K562 (cell line): ENCODE measurements at regions not wholly inside any gene's neighbourhood (a gene's known extent, or its start where the extent isn't known, plus 50 kb on each side); places are given as distances from the start of the nearest gene placed in this dataset.

Source experiments
- ATAC-seq: fragments of 200-7000 bp; cut with Tn5 transposase; 3 replicates; pipeline ENCODE4 v1.9.1; 2020; ENCODE audit warnings: moderate library complexity
- BruUV-seq: library from RNA; stranded (reverse); fragments of 400-500 nt; replicated peaks from 2 replicates; lab custom pipeline; 2021; lab: Mats Ljungman, UMichigan
- CTCF ChIA-PET: fragments of 300-600 bp; formaldehyde crosslinking; extraction: SDS; loops from one replicate; lab custom pipeline; 2021; ENCODE audit warnings: low intra/inter-chr PET ratio; lab: Yijun Ruan, JAX
- POLR2A ChIA-PET: fragments of 300-600, 350-650 bp; sonication (Branson Sonifier 250); formaldehyde crosslinking; extraction: SDS; loops from one replicate; lab custom pipeline; 2021; ENCODE audit warnings: antibody characterized with exemption, inconsistent platforms; lab: Yijun Ruan, JAX
- DNase-seq, 4 experiments: peaks; one replicate each; pipeline versions ENCODE4 v3.0.0 to v3.0.0-alpha.2; 2011 to 2018; ENCODE audit warnings: low spot score in 3 of 4, mixed read lengths in 3 of 4; ENCODE audit errors: extremely low read depth in 1 of 4
- FAIRE-seq: peaks from 2 replicates; lab custom pipeline; 2011; peaks lifted over from hg19 to GRCh38; lab: Jason Lieb, UNC
- H2AFZ ChIP-seq: 2 replicates; pipeline ENCODE4 v1.6.0; 2011; ENCODE audit warnings: low read depth, low read length, control low read depth, inconsistent platforms
- H3K27ac ChIP-seq: fragments of 200-600 bp; 3 replicates; pipeline ENCODE4 v1.8.0; 2011; ENCODE audit warnings: low read depth, mild to moderate bottlenecking, control low read depth, inconsistent platforms, low read length, moderate library complexity, mixed read lengths; ENCODE audit errors: extremely low read depth
- H3K27me3 ChIP-seq, 2 experiments: fragments of 300-600 bp in 1 of 2; 2 replicates in 1 of 2; 3 replicates in 1 of 2; pipeline versions ENCODE4 v1.6.0 to v1.8.0; 2011; ENCODE audit warnings: inconsistent platforms in 2 of 2, low read length in 2 of 2, mild to moderate bottlenecking in 1 of 2, mixed read lengths in 1 of 2, moderate library complexity in 1 of 2; ENCODE audit not compliant: control insufficient read depth in 2 of 2, insufficient read depth in 2 of 2
- H3K36me3 ChIP-seq: fragments of 300-600 bp; 3 replicates; pipeline ENCODE4 v1.8.0; 2011; ENCODE audit warnings: mild to moderate bottlenecking, low read length, inconsistent platforms; ENCODE audit not compliant: control insufficient read depth, insufficient read depth
- H3K4me1 ChIP-seq, 2 experiments: fragments of 200-600 bp in 1 of 2; replicated peaks in 1 of 2; 2 replicates in 1 of 2; 3 replicates in 1 of 2; pipeline versions ENCODE4 v1.5.1 to v1.8.0; 2011; ENCODE audit warnings: inconsistent platforms in 2 of 2, low read length in 2 of 2, mild to moderate bottlenecking in 1 of 2, mixed read lengths in 1 of 2, moderate library complexity in 1 of 2; ENCODE audit not compliant: control insufficient read depth in 2 of 2, insufficient read depth in 2 of 2
- H3K4me2 ChIP-seq: 2 replicates; pipeline ENCODE4 v1.6.1; 2011; ENCODE audit warnings: low read length, control low read depth, inconsistent platforms, mixed read lengths; ENCODE audit not compliant: insufficient read depth
- H3K4me3 ChIP-seq: fragments of 200-600 bp; sonication (generic), shearing (Covaris generic); 2 replicates; pipeline ENCODE4 v1.5.1; 2016; ENCODE audit warnings: control low read depth, inconsistent platforms
- H3K79me2 ChIP-seq: fragments of 200-600 bp; 3 replicates; pipeline ENCODE4 v1.8.0; 2011; ENCODE audit warnings: low read length, inconsistent platforms; ENCODE audit not compliant: control insufficient read depth, insufficient read depth
- H3K9ac ChIP-seq, 2 experiments: 2 replicates each; pipeline versions ENCODE4 v1.6.0 to v1.6.1; 2011; ENCODE audit warnings: low read depth in 2 of 2, low read length in 2 of 2, control low read depth in 1 of 2, inconsistent platforms in 1 of 2, mild to moderate bottlenecking in 1 of 2, mixed read lengths in 1 of 2; ENCODE audit not compliant: insufficient read depth in 1 of 2
- H3K9me1 ChIP-seq: one replicate; pipeline ENCODE4 v1.6.0; 2011; ENCODE audit warnings: inconsistent platforms, mild to moderate bottlenecking, low read length, moderate library complexity; ENCODE audit not compliant: control insufficient read depth, insufficient read depth
- H3K9me3 ChIP-seq: replicated peaks from 2 replicates; pipeline ENCODE4 v1.5.1; 2011; ENCODE audit warnings: low read depth, low read length, inconsistent platforms; ENCODE audit not compliant: control insufficient read depth, insufficient read depth
- H4K20me1 ChIP-seq: replicated peaks from 2 replicates; pipeline ENCODE4 v1.6.1; 2011; ENCODE audit warnings: low read length, inconsistent platforms, mixed read lengths; ENCODE audit not compliant: control insufficient read depth, insufficient read depth
- CBX1 ChIP-seq: sonication (generic); IDR thresholded peaks from 2 replicates; pipeline ENCODE4 v1.6.1; 2016; ENCODE audit warnings: antibody characterized with exemption, low read depth, mild to moderate bottlenecking
- CBX8 ChIP-seq: fragments of 200-600 bp; sonication (generic); IDR thresholded peaks from 2 replicates; pipeline ENCODE4 v1.6.1; 2012; ENCODE audit warnings: borderline replicate concordance, mixed run types, low read depth, mild to moderate bottlenecking, moderate library complexity, mixed read lengths, low read length, control low read depth, inconsistent platforms; ENCODE audit not compliant: poor library complexity, severe bottlenecking; ENCODE audit errors: extremely low read depth
- GTF2E2 ChIP-seq: fragments of 200-800 bp; sonication (Bioruptor generic); IDR thresholded peaks from 2 replicates; pipeline ENCODE4 v1.6.1; 2016; ENCODE audit warnings: missing genetic modification characterization, missing compliant biosample characterization
- HLTF ChIP-seq: fragments of 450-650 bp; IDR thresholded peaks from 2 replicates; pipeline ENCODE4 v1.6.1; 2016
- MAFK ChIP-seq: IDR thresholded peaks from 2 replicates; pipeline ENCODE4 v1.6.1; 2011; ENCODE audit warnings: low read length, improper control_type of control experiment
- ZNF408 ChIP-seq: fragments of 250-450 bp; sonication (Bioruptor Pico); IDR thresholded peaks from 2 replicates; pipeline ENCODE4 v1.4.0; 2020; ENCODE audit warnings: low read depth, mild to moderate bottlenecking, moderate library complexity
- ZNF431 ChIP-seq: sonication (generic); formaldehyde crosslinking; IDR thresholded peaks from 2 replicates; pipeline ENCODE4 v1.8.0; 2022; ENCODE audit warnings: mild to moderate bottlenecking, missing genetic modification reagents
- WGBS: fragments of 100-300 bp; shearing (Covaris generic); methylation state at CpG from one replicate; pipeline ENCODE4 v1.1.6; 2016; ENCODE audit warnings: low coverage, mixed read lengths; ENCODE audit not compliant: insufficient coverage; ENCODE audit errors: missing lambda C conversion rate; 5-methylcytosine and 5-hydroxymethylcytosine counted together
- in situ Hi-C: fragments of 300-500 bp; cut with MboI; formaldehyde crosslinking; loops from 4 replicates; pipeline ENCODE4 v1.15.0; 2018; ENCODE audit warnings: inconsistent platforms, mixed read lengths
- intact Hi-C: fragments of 100-400 bp; cut with micrococcal nuclease; formaldehyde crosslinking; loops from 2 replicates; pipeline ENCODE4 v1.14.2; 2022
- TF ChIP-seq, protein P1 (sequence below): fragments of 150-350 bp; conservative IDR thresholded peaks from 2 replicates; pipeline ENCODE4 v1.6.1; 2014; ENCODE audit warnings: low read length
- TF ChIP-seq, protein P2 (sequence below): sonication (generic); formaldehyde crosslinking; IDR thresholded peaks from 2 replicates; pipeline ENCODE4 v1.8.1; 2023; ENCODE audit warnings: mild to moderate bottlenecking, missing genetic modification reagents
- TF ChIP-seq, protein P3 (sequence below): fragments of 250-450 bp; sonication (Bioruptor Pico); IDR thresholded peaks from 2 replicates; pipeline ENCODE4 v1.5.0; 2021
- TF ChIP-seq, protein P4 (sequence below): sonication (generic); formaldehyde crosslinking; IDR thresholded peaks from 2 replicates; pipeline ENCODE4 v1.8.0; 2022; ENCODE audit warnings: missing genetic modification reagents, mild to moderate bottlenecking, borderline replicate concordance
- TF ChIP-seq, protein P5 (sequence below): fragments of 450-650 bp; IDR thresholded peaks from 2 replicates; pipeline ENCODE4 v1.6.1; 2016; ENCODE audit warnings: antibody characterized with exemption

DNA sequence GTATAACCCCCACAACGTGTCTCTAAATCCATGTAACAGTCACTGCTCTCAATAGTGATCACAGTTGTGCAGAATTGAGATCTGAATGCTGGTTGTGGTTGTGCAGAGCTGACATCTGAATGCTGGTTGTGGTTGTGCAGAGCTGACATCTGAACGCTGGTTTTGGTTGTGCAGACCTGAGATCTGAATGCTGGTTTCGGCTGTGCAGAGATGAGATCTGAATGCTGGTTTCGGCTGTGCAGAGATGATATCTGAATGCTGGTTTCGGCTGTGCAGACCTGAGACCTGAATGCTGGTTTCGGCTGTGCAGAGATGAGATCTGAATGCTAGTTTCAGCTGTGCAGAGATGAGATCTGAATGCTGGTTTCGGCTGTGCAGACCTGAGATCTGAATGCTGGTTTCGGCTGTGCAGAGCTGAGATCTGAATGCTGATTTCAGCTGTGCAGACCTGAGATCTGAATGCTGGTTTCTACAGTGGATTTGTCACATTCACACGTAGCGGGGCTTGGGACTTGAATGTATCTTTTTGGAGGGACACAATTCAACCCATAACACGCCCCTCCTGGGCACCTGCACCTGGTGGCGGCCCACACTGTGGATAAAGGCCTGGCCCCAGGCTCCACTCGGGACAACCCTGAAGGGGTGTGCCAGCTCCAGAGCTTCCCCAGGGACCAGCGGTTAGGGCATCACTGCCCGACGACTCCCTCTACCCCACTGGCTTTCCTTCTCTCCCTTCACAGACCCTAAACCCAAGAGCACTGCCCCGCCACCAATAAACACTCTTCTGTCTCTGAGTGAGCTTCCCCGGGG is 51.1 kb upstream of the SLC66A3 start:
- WGBS = 2% methylated on average over 14 of the region's 18 CpGs
- no peaks in the 10 kb centered on the region for H3K9me1 ChIP-seq
- no peaks in the 10 kb centered on the region for H3K9me3 ChIP-seq
- BruUV-seq = no TSS peak
- H3K27ac ChIP-seq = no peak overlapping the region
- no peaks in the 10 kb centered on the region for H4K20me1 ChIP-seq
- H2AFZ ChIP-seq = no peak overlapping the region
- ChIA-PET POLR2A (interaction anchor here (0.6 to 1.1 kb wide), 4 partner anchors 9 to 415 kb away, joined by 3 read pairs; no protein-coding TSS in a partner anchor), CTCF (no interaction called here)
- peaks cover 37 to 68% of the 10 kb centered on the region in 2 experiments for H3K27me3 ChIP-seq
- no peak overlapping the region for H3K4me2 ChIP-seq
- no peak overlapping the region for H3K9ac ChIP-seq
- peaks cover 0 to 6% of the 10 kb centered on the region in 2 experiments; a peak in 1 of 5 replicates for H3K4me1 ChIP-seq
- in situ Hi-C loops (no loop called here), intact Hi-C loops (no loop called here)
- FAIRE-seq = no peak
- no peaks in the 10 kb centered on the region for H3K79me2 ChIP-seq
- ATAC-seq = no peak
- DNase-seq = no peak
- H3K4me3 ChIP-seq = no peak overlapping the region
- no peaks in the 10 kb centered on the region for H3K36me3 ChIP-seq
- TF ChIP-seq, protein P1, sequence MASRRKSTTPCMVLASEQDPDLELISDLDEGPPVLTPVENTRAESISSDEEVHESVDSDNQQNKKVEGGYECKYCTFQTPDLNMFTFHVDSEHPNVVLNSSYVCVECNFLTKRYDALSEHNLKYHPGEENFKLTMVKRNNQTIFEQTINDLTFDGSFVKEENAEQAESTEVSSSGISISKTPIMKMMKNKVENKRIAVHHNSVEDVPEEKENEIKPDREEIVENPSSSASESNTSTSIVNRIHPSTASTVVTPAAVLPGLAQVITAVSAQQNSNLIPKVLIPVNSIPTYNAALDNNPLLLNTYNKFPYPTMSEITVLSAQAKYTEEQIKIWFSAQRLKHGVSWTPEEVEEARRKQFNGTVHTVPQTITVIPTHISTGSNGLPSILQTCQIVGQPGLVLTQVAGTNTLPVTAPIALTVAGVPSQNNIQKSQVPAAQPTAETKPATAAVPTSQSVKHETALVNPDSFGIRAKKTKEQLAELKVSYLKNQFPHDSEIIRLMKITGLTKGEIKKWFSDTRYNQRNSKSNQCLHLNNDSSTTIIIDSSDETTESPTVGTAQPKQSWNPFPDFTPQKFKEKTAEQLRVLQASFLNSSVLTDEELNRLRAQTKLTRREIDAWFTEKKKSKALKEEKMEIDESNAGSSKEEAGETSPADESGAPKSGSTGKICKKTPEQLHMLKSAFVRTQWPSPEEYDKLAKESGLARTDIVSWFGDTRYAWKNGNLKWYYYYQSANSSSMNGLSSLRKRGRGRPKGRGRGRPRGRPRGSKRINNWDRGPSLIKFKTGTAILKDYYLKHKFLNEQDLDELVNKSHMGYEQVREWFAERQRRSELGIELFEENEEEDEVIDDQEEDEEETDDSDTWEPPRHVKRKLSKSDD = no peak
- no peak for TF ChIP-seq MAFK
- TF ChIP-seq ZNF431 (CRISPR knock-in tag) = no peak
- TF ChIP-seq, protein P2, sequence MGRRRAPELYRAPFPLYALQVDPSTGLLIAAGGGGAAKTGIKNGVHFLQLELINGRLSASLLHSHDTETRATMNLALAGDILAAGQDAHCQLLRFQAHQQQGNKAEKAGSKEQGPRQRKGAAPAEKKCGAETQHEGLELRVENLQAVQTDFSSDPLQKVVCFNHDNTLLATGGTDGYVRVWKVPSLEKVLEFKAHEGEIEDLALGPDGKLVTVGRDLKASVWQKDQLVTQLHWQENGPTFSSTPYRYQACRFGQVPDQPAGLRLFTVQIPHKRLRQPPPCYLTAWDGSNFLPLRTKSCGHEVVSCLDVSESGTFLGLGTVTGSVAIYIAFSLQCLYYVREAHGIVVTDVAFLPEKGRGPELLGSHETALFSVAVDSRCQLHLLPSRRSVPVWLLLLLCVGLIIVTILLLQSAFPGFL (CRISPR knock-in tag) = no peak
- TF ChIP-seq, protein P3, sequence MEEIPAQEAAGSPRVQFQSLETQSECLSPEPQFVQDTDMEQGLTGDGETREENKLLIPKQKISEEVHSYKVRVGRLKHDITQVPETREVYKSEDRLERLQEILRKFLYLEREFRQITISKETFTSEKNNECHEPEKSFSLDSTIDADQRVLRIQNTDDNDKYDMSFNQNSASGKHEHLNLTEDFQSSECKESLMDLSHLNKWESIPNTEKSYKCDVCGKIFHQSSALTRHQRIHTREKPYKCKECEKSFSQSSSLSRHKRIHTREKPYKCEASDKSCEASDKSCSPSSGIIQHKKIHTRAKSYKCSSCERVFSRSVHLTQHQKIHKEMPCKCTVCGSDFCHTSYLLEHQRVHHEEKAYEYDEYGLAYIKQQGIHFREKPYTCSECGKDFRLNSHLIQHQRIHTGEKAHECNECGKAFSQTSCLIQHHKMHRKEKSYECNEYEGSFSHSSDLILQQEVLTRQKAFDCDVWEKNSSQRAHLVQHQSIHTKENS = no peak
- TF ChIP-seq HLTF = no peak
- TF ChIP-seq ZNF408 (CRISPR knock-in tag) = no peak
- TF ChIP-seq, protein P4, sequence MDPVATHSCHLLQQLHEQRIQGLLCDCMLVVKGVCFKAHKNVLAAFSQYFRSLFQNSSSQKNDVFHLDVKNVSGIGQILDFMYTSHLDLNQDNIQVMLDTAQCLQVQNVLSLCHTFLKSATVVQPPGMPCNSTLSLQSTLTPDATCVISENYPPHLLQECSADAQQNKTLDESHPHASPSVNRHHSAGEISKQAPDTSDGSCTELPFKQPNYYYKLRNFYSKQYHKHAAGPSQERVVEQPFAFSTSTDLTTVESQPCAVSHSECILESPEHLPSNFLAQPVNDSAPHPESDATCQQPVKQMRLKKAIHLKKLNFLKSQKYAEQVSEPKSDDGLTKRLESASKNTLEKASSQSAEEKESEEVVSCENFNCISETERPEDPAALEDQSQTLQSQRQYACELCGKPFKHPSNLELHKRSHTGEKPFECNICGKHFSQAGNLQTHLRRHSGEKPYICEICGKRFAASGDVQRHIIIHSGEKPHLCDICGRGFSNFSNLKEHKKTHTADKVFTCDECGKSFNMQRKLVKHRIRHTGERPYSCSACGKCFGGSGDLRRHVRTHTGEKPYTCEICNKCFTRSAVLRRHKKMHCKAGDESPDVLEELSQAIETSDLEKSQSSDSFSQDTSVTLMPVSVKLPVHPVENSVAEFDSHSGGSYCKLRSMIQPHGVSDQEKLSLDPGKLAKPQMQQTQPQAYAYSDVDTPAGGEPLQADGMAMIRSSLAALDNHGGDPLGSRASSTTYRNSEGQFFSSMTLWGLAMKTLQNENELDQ (CRISPR knock-in tag) = no peak
- no peak for TF ChIP-seq CBX8
- TF ChIP-seq CBX1 = no peak
- TF ChIP-seq, protein P5, sequence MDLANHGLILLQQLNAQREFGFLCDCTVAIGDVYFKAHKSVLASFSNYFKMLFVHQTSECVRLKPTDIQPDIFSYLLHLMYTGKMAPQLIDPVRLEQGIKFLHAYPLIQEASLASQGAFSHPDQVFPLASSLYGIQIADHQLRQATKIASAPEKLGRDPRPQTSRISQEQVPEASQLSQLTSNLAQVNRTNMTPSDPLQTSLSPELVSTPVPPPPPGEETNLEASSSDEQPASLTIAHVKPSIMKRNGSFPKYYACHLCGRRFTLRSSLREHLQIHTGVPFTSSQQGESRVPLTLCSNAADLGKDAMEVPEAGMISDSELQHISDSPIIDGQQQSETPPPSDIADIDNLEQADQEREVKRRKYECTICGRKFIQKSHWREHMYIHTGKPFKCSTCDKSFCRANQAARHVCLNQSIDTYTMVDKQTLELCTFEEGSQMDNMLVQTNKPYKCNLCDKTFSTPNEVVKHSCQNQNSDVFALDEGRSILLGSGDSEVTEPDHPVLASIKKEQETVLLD = no peak
- no peak for TF ChIP-seq GTF2E2
